Erythroblast (primary cell): ENCODE measurements at regions not wholly inside any gene's neighbourhood (a gene's known extent, or its start where the extent isn't known, plus 50 kb on each side); places are given as distances from the start of the nearest gene placed in this dataset.

Source experiments
- GATA1 ChIP-seq: IDR thresholded peaks from 2 replicates; pipeline ENCODE4 v1.6.1; 2011; ENCODE audit warnings: low read depth, mild to moderate bottlenecking, control low read depth, low read length, moderate library complexity
- POLR2A ChIP-seq: IDR thresholded peaks from 2 replicates; pipeline ENCODE4 v1.6.1; 2011; ENCODE audit warnings: mild to moderate bottlenecking, low read length

DNA sequence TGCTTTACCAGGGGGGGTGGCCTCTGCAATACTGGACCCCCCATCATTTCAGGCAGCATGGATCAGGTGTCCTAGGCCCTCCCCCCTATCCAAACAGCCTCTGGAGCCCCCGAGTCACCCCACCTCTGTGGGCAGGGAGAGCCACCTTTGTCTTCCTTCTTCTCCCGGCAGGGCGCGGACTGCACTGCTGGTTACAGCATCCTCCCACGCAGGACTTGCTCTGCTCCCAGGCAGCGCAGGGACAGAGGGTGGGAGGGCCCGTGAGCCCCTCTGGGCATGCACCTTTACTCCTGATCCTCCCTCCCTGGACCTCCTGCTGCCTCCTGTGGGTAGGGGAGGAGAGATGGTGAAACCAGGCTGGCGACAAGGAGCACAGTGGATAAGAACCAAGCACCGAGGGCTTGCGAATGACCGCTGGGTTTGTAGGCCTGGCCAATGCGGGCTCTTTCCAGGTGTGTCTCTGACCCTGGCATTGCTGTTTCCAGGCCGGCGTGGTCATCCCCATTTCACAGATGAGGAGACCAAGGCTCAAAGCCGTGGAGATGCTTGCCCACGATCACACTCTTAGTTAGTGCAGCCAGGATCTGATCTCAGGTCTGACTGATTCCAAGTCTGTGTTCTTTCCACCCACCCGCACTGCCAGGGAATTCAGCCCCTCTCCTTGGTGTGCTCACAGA lies 73.6 kb upstream of the TARDBP start:
- TF ChIP-seq POLR2A = no peak
- no peak for TF ChIP-seq GATA1
